GM23338 (cell line): ENCODE measurements at regions not wholly inside any gene's neighbourhood (a gene's known extent, or its start where the extent isn't known, plus 50 kb on each side); places are given as distances from the start of the nearest gene placed in this dataset.

ENCODE experiments used
- CREB1 ChIP-seq: fragments of 250-450 bp; sonication (Bioruptor Pico); IDR thresholded peaks from 2 replicates; pipeline ENCODE4 v1.5.0; 2020; ENCODE audit warnings: low read depth, mild to moderate bottlenecking, moderate library complexity
- CTCF ChIP-seq, 2 experiments: fragments of 200-600 bp in 1 of 2; sonication (generic) in 1 of 2; conservative IDR thresholded peaks; 2 replicates each; pipeline versions ENCODE4 v1.5.1 to v1.6.1; 2016 to 2017; ENCODE audit warnings: antibody characterized with exemption in 2 of 2, low read depth in 2 of 2, mild to moderate bottlenecking in 2 of 2, moderate library complexity in 1 of 2
- ETS1 ChIP-seq: IDR thresholded peaks from 2 replicates; pipeline ENCODE4 v1.6.1; 2016; ENCODE audit warnings: antibody characterized with exemption
- EZH2 ChIP-seq: fragments of 200-600 bp; sonication (generic); IDR thresholded peaks from one replicate; pipeline ENCODE4 v1.8.0; 2017; ENCODE audit warnings: antibody characterized with exemption, mild to moderate bottlenecking, low read depth; ENCODE audit not compliant: unreplicated experiment
- EZH2phosphoT487 ChIP-seq: fragments of 200-600 bp; sonication (generic); IDR thresholded peaks from one replicate; pipeline ENCODE4 v1.8.1; 2018; ENCODE audit warnings: antibody characterized with exemption; ENCODE audit not compliant: unreplicated experiment
- JUNB ChIP-seq: IDR thresholded peaks from one replicate; pipeline ENCODE4 v1.6.1; 2016; ENCODE audit warnings: antibody characterized with exemption; ENCODE audit not compliant: unreplicated experiment
- NANOG ChIP-seq: IDR thresholded peaks from 2 replicates; pipeline ENCODE4 v1.6.1; 2016; ENCODE audit warnings: antibody characterized with exemption, borderline replicate concordance
- POLR2AphosphoS5 ChIP-seq: IDR thresholded peaks from 2 replicates; pipeline ENCODE4 v1.6.1; 2016; ENCODE audit warnings: antibody characterized with exemption, low read depth
- REST ChIP-seq: IDR thresholded peaks from one replicate; pipeline ENCODE4 v1.6.1; 2018; ENCODE audit warnings: antibody characterized with exemption; ENCODE audit not compliant: unreplicated experiment
- STAT1 ChIP-seq: IDR thresholded peaks from one replicate; pipeline ENCODE4 v1.6.1; 2016; ENCODE audit warnings: antibody characterized with exemption; ENCODE audit not compliant: unreplicated experiment
- ZNF114 ChIP-seq: fragments of 250-450 bp; sonication (Bioruptor Pico); IDR thresholded peaks from 2 replicates; pipeline ENCODE4 v1.5.0; 2020; ENCODE audit warnings: mild to moderate bottlenecking, moderate library complexity

DNA sequence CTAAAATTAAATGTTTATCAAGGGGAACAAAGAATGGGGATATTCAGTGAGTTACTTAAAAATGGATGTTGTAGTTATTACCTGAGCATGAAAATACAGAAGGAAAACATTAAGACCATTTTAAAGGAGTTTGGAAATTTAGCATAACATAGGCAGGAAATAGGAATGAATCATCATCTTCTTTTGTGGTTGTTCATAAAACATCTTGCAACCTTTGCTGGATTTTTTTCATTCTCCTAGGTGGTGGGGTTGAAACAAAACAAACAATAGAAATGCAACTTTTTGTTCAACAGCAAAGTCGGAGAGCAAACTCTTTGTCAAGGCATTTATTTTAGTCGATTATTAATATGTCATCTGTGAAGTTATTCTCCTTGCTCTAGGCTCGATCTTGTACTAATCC lies 275.1 kb downstream of the IPO8 start:
- TF ChIP-seq CTCF (conservative IDR thresholded peaks at IDR 0.05; ENCODE audit: low read depth in 2 of 2) (no peak), POLR2AphosphoS5 (no peak), EZH2phosphoT487 (no peak), EZH2 (no peak), REST (no peak), CREB1 (CRISPR knock-in tag) (no peak), JUNB (no peak), ZNF114 (CRISPR knock-in tag) (no peak), NANOG (no peak), ETS1 (no peak), STAT1 (no peak)
